Ectodermal cell (in vitro differentiated cells): ENCODE measurements at regions not wholly inside any gene's neighbourhood (a gene's known extent, or its start where the extent isn't known, plus 50 kb on each side); places are given as distances from the start of the nearest gene placed in this dataset.
"Not testable (repeated sequence)": the region's sequence is repeated elsewhere in the genome, so short reads cannot be mapped to it uniquely, and the experiment has no call there.

Source experiments
- H3K27ac ChIP-seq: 2 replicates; pipeline ENCODE4 v1.7.0; 2013; ENCODE audit warnings: mild to moderate bottlenecking, low read depth, low read length; ENCODE audit not compliant: insufficient read depth, poor library complexity, severe bottlenecking
- H3K27me3 ChIP-seq: 2 replicates; pipeline ENCODE4 v1.7.0; 2013; ENCODE audit warnings: mild to moderate bottlenecking, low read length; ENCODE audit not compliant: insufficient read depth, control insufficient read depth, poor library complexity, severe bottlenecking
- H3K36me3 ChIP-seq: one replicate; pipeline ENCODE4 v1.7.0; 2013; ENCODE audit warnings: low read length; ENCODE audit not compliant: control insufficient read depth, insufficient read depth
- H3K4me1 ChIP-seq: one replicate; pipeline ENCODE4 v1.7.0; 2013; ENCODE audit warnings: low read length; ENCODE audit not compliant: control insufficient read depth, insufficient read depth
- H3K4me3 ChIP-seq: 2 replicates; pipeline ENCODE4 v1.7.0; 2013; ENCODE audit warnings: low read depth, low read length, control low read depth; ENCODE audit not compliant: insufficient read depth
- H3K9me3 ChIP-seq: 2 replicates; pipeline ENCODE4 v1.7.0; 2013; ENCODE audit warnings: mild to moderate bottlenecking, low read length, moderate library complexity; ENCODE audit not compliant: control insufficient read depth
- WGBS, 2 experiments: methylation state at CpG; one replicate each; pipeline ENCODE4 v1.1.7; 2013; ENCODE audit warnings: missing lambda C conversion rate in 2 of 2; 5-methylcytosine and 5-hydroxymethylcytosine counted together

DNA sequence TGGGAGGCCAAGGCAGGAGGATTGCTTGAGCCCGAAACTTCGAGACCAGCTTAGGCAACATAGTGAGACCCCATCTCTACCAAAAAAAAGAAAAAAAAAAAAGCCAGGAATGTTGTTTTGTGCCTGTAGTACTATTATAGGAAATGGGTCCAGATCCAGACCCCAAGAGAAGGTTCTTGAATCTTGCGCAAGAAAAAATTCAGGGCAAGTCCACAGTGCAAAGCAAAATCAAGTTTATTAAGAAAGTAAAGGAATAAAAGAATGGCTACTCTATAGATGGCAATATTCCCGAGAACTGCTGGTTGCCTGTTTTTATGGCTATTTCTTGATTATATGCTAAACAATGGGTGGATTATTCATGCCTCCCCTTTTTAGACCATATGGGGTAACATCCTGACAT lies 51.2 kb upstream of the RDX start:
- H3K9me3 ChIP-seq, result no peaks in the 10 kb centered on the region
- no peak overlapping the region for H3K4me3 ChIP-seq
- H3K4me1 ChIP-seq, result peaks cover 6% of the 10 kb centered on the region
- H3K36me3 ChIP-seq, result no peaks in the 10 kb centered on the region
- H3K27ac ChIP-seq, result no peak overlapping the region
- 94 to 98% methylated on average over 3 to 4 of the region's 4 CpGs for WGBS, 2 experiments
- peaks cover 4% of the 10 kb centered on the region for H3K27me3 ChIP-seq

- H3K27me3 ChIP-seq, result peaks cover 4% of the 10 kb centered on the region
- no peaks in the 10 kb centered on the region for H3K36me3 ChIP-seq
- no peak overlapping the region for H3K4me3 ChIP-seq
- H3K4me1 ChIP-seq, result peaks cover 6% of the 10 kb centered on the region
- WGBS, 2 experiments, result 65 to 67% methylated on average over 7 of the region's 7 CpGs
- no peaks in the 10 kb centered on the region for H3K9me3 ChIP-seq
- H3K27ac ChIP-seq, result no peak overlapping the region
Measured at GRCh38 chr11:110349138-110349996, 53.0 kb upstream of the RDX start.

GRCh38 chr11:110349997-110350383 lies 53.6 kb upstream of the RDX start:
- H3K4me1 ChIP-seq, H3K36me3 ChIP-seq, H3K27me3 ChIP-seq, H3K9me3 ChIP-seq, H3K27ac ChIP-seq, H3K4me3 ChIP-seq: not testable (repeated sequence)
- WGBS, 2 experiments, result 85 to 94% methylated on average over 5 of the region's 5 CpGs

- 46 to 47% methylated on average over 7 of the region's 7 CpGs for WGBS, 2 experiments
- peaks cover 10% of the 10 kb centered on the region for H3K4me1 ChIP-seq
- no peak overlapping the region for H3K27ac ChIP-seq
- H3K9me3 ChIP-seq, result no peaks in the 10 kb centered on the region
- no peak overlapping the region for H3K4me3 ChIP-seq
- no peaks in the 10 kb centered on the region for H3K36me3 ChIP-seq
- H3K27me3 ChIP-seq, result no peaks in the 10 kb centered on the region
Measured at GRCh38 chr11:110355011-110355744, 58.8 kb upstream of the RDX start.

GRCh38 chr11:110356762-110357671 lies 60.6 kb upstream of the RDX start:
- no peaks in the 10 kb centered on the region for H3K36me3 ChIP-seq
- no peaks in the 10 kb centered on the region for H3K27me3 ChIP-seq
- peaks cover 10% of the 10 kb centered on the region for H3K4me1 ChIP-seq
- no peaks in the 10 kb centered on the region for H3K9me3 ChIP-seq
- no peak overlapping the region for H3K27ac ChIP-seq
- 84 to 85% methylated on average over 3 to 5 of the region's 5 CpGs for WGBS, 2 experiments
- no peak overlapping the region for H3K4me3 ChIP-seq

DNA sequence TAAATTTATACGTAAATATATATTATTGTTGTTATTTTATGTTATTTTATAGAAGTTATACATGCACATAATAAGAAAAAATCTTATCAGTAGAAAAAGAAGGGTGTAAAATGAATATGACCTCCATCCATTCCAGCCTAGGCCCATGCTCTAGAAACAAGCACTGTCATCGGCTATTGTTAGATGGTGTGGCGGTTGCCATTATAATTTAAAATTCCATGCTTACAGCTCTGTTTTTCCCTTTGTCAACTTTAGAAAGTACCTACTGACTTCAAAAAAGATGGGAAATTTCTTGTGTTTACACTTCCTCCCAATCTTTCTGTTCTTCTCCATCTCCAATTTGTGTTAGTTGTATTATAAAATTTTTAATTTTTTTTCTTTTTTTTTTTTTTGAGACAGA lies 61.9 kb upstream of the RDX start:
- H3K4me1 ChIP-seq, result peaks cover 16% of the 10 kb centered on the region
- H3K27me3 ChIP-seq, result no peaks in the 10 kb centered on the region
- WGBS, 2 experiments, result 83 to 100% methylated on average over 1 to 2 of the region's 3 CpGs
- H3K27ac ChIP-seq, result no peak overlapping the region
- no peak overlapping the region for H3K4me3 ChIP-seq
- no peaks in the 10 kb centered on the region for H3K9me3 ChIP-seq
- no peaks in the 10 kb centered on the region for H3K36me3 ChIP-seq

DNA sequence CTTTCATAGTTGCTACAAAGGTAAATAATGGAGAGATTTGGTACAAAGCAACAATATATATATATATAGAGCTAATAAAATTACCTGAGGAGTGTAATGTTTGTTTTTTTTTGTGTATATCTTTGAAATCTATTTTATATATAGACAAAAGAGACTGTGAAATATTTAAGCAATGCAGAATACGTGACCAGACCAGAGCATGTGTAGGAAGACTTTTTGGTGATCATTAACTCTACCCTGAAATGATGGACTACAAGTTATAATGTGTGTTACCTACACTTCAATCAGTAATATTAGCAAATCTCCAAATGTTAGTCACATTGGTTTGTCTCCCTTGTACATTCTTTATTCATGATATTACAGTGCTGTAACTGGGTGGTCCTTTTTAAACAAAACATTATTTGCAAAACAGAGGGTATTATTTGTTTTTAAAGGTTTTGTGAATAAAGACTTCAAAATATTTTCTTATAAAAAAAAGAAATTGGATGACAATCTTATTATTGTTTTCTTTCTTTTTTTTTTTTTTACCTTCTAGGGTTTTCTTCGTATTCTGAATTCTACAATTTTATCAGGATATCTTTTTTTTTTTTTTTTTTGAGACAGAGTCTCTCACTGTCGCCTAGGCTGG lies 64.5 kb upstream of the RDX start:
- not testable (repeated sequence) for H3K4me3 ChIP-seq, H3K4me1 ChIP-seq, H3K27ac ChIP-seq, H3K36me3 ChIP-seq, H3K9me3 ChIP-seq, H3K27me3 ChIP-seq
- WGBS, 2 experiments, result 100% methylated on average over 1 to 2 of the region's 3 CpGs

DNA sequence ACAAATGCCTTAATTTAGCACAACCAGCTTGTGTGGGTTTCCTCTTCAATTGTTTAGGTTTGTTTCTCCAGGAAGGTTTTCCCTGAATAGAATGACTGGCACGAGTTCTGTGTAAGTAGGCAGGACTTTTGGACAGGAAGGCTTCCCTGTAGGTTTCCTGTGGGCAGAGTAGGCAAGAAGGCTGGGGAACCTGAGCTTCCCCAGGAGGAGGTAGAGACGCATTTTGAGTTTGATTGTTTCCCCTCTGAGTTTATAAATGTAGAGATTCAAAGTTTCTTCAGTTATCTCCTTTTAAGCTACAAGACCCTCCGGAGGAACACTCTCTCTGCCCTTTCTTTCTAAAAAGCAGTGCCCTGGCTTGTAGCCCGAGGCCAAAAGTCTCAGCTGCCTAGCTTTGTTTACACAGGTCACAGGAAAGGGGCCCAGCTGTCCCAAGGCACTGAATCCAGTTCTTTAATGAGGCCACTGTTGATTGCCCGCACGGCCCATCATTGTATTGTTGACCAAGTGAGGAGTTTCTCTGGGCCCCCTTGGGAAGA lies 66.6 kb upstream of the RDX start:
- Histone ChIP-seq H3K27me3 (no peaks in the 10 kb centered on the region), H3K4me1 (peaks cover 9% of the 10 kb centered on the region), H3K4me3 (no peak overlapping the region), H3K9me3 (no peaks in the 10 kb centered on the region), H3K27ac (peak overlapping the region; percentile 87), H3K36me3 (no peaks in the 10 kb centered on the region)
- 5% methylated on average over 6 of the region's 6 CpGs for WGBS, 2 experiments

DNA sequence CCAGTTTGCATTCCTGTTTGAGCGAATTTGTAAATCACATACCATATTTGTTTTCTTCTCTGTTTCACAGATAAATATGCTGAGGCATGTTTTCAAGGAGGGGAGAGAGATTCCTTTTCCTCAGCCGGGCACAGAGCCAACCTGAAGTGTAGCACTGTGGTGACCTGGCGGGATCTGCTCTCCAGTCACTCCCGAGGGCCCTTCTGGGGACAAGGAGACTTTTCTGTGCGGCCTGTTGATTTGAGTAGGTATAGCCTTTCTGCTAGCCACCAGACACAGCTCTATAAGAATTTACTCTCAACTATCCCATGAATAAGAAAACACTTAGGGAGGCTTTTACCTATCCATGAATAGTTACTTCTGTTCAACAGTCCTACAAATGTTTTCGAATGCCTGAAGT lies 63.5 kb upstream of the FDX1 start:
- Histone ChIP-seq H3K4me3 (no peak overlapping the region), H3K36me3 (no peaks in the 10 kb centered on the region), H3K27me3 (no peaks in the 10 kb centered on the region), H3K9me3 (no peaks in the 10 kb centered on the region), H3K4me1 (peaks cover 9% of the 10 kb centered on the region), H3K27ac (no peak overlapping the region)
- 91 to 96% methylated on average over 5 to 6 of the region's 6 CpGs for WGBS, 2 experiments
